ENCODE measurements at regions not wholly inside any gene's neighbourhood (a gene's known extent, or its start where the extent isn't known, plus 50 kb on each side); places are given as distances from the start of the nearest gene placed in this dataset.

DNA sequence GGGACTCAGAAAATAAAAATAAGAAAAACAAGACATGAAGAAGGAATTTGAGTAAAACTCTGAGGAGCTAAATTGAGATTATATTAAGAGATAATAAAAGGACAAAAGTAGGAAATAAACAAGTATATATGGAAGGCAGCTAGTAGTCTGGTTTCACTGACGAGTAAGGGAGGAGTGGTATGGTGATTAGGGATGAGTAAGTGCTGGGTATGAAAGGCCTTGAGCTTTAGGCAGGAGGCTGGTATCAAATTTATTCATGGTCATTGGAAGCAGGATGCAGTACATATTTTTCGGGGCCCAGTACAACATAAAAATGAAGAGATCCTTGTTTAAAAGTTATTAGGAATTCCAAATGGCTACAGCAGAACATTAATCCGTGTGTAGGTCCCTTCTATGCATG lies 789.7 kb upstream of the PRMT6 start:
- H3K27ac ChIP-seq, result no peak overlapping the region
- no peak for TF ChIP-seq ZFX (IDR thresholded peaks at IDR 0.05; ENCODE audit: borderline replicate concordance)
- TF ChIP-seq, protein P1, sequence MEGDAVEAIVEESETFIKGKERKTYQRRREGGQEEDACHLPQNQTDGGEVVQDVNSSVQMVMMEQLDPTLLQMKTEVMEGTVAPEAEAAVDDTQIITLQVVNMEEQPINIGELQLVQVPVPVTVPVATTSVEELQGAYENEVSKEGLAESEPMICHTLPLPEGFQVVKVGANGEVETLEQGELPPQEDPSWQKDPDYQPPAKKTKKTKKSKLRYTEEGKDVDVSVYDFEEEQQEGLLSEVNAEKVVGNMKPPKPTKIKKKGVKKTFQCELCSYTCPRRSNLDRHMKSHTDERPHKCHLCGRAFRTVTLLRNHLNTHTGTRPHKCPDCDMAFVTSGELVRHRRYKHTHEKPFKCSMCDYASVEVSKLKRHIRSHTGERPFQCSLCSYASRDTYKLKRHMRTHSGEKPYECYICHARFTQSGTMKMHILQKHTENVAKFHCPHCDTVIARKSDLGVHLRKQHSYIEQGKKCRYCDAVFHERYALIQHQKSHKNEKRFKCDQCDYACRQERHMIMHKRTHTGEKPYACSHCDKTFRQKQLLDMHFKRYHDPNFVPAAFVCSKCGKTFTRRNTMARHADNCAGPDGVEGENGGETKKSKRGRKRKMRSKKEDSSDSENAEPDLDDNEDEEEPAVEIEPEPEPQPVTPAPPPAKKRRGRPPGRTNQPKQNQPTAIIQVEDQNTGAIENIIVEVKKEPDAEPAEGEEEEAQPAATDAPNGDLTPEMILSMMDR (IDR thresholded peaks at IDR 0.05), result no peak

- TF ChIP-seq, protein P1 (IDR thresholded peaks at IDR 0.05), result peak; percentile 70
- no peak for TF ChIP-seq ZFX (IDR thresholded peaks at IDR 0.05; ENCODE audit: borderline replicate concordance)
- H3K27ac ChIP-seq, result no peak overlapping the region
These were observed 788.4 kb upstream of the PRMT6 start for GRCh38 chr1:106268070-106268469.

- no peak for TF ChIP-seq ZFX (IDR thresholded peaks at IDR 0.05; ENCODE audit: borderline replicate concordance)
- TF ChIP-seq, protein P1 (IDR thresholded peaks at IDR 0.05), result no peak
- H3K27ac ChIP-seq, result no peak overlapping the region
These were observed 779.6 kb upstream of the PRMT6 start for GRCh38 chr1:106276871-106277270.

GRCh38 chr1:106277786-106278185 lies 778.7 kb upstream of the PRMT6 start:
- TF ChIP-seq, protein P1 (IDR thresholded peaks at IDR 0.05), result no peak

DNA sequence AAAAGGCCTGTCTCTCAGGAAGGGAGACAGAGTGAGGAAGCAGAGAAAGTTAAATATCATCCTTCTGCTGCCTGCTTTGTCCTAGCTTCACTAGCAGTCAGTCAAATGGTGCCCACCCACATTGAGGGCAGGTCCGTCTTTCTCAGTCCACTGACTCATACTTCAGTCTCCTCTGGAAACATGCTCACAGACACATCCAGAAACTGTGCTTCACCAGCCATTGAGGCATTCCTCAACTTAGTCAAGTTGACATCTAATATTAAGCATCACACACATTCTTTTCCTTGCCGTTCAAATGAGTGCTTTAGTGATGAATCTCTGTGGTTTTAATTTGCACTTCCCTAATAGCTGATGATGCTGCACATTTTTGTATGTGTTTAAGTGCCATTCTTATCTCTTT lies 777.8 kb upstream of the PRMT6 start:
- TF ChIP-seq ZFX (IDR thresholded peaks at IDR 0.05; ENCODE audit: borderline replicate concordance), result no peak
- TF ChIP-seq, protein P1 (IDR thresholded peaks at IDR 0.05), result no peak
- no peak overlapping the region for H3K27ac ChIP-seq

More at GRCh38 chr1:106277786-106278185, 778.7 kb upstream of the PRMT6 start:
- H3K27ac ChIP-seq, result no peak overlapping the region

GRCh38 chr1:106289265-106289928 lies 767.1 kb upstream of the PRMT6 start:
- no peak for TF ChIP-seq ZFX (IDR thresholded peaks at IDR 0.05; ENCODE audit: borderline replicate concordance)
- TF ChIP-seq, protein P1 (IDR thresholded peaks at IDR 0.05), result no peak
- H3K27ac ChIP-seq, result no peak overlapping the region

DNA sequence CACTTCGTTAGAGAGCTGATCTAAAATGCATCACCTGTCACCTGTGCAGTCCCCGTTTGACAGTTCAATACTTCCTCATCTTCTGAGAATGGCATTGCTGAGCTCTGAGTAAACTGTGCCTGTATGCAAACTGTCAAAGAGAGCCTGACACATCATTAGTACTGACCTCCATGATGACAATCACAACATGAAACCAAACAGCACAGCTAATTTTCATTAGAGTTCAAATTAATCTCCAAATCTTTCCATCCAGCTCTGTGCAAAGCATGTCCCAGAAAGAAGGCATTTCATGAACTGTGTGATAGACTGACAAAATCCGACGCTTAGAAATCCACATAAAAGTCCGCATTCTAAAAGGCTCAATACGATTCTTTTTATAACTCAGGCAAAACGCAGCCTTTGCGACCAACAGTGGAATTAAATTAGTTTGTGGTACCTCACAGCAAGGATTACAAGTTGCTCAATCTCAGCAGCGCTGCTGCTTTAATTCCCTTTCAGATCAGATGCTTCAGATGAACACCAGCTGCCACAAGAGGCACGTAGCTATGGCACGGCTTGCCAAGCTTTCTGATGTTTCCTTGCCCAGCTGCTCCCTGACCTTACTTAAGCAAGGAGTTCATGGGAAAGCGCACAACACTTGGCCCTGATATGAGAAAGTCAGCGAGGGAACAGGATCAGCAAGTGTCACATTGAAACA lies 765.5 kb upstream of the PRMT6 start:
- no peak for TF ChIP-seq ZFX (IDR thresholded peaks at IDR 0.05; ENCODE audit: borderline replicate concordance)
- TF ChIP-seq, protein P1 (IDR thresholded peaks at IDR 0.05), result no peak
- H3K27ac ChIP-seq, result no peak overlapping the region
